ENCODE measurements at regions not wholly inside any gene's neighbourhood (a gene's known extent, or its start where the extent isn't known, plus 50 kb on each side); places are given as distances from the start of the nearest gene placed in this dataset.
"Not testable (repeated sequence)": the region's sequence is repeated elsewhere in the genome, so short reads cannot be mapped to it uniquely, and the experiment has no call there.

DNA sequence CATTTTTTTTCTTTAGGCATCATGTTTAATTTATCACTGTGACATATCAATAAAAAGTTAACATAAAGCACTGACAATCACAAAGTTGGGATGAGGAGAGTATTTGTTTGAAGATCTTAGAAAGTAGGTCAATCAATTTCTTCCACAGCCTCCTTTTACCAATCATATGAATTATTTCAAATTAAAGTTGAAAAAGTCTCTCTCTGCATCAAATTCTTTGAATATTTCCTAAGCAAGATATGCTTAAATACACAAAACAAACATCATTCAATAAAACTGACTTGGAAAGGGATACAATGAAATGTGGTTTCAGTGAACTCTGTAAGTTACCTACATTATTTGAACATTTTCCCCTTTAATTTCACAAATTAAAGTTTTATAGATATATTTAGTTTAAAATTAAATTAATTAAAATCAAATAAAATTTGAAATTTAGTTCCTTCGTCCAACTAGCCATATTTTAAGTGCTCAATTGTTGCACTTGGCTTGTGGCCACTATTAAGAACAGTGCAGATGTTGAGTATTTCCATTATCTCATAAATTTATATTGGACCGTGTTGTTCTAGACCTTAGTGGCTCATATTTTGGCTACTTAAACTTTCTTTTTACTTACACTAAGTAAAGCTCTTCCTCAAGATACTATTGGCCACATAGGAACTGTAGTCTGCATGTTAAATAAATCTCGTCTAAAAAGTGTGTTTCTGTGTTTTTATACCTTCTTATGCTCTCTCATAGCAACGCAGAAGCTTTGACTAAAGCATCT, 949.7 kb upstream of the NUDT12 start:
- no peak overlapping the region for H3K4me3 ChIP-seq (ENCODE audit: low read depth, low read length)

DNA sequence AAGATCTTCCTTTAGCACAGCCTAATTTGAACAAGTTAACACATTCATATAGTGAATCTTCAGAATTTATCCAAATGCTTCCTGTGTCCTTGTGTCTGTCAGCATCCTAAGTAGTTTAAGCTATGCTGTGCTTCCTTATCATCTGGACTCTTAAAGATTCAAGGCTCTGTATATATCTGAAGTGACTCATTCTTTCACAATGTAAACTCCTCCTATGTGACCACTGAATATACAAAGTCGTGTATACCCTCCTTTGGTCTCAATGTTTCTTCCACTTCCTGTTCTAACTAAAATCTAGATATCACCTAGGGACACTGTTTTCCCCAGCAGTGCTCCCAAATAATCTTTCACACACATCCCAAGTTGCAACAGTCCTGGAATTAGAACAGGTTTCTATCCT, 935.7 kb upstream of the NUDT12 start:
- no peak overlapping the region for H3K4me3 ChIP-seq (ENCODE audit: low read depth, low read length)

DNA sequence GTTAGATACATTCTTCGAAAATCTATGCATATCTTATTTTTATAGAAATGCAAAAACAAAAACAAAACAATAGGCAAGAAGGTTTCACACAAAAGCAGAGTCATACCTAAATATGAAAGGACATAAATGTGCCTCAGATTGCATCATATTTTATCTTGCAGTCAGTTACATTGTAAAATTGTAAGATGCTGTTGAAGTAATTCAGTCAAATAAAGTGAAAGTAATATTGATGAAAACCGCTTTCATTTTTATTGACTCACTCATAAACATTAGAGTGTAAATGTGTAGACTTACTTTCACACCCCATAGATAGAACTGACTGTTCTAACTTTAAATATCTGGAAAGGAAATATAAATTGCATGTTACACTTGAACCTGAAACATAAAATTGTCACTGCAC, 931.5 kb upstream of the NUDT12 start:
- no peak overlapping the region for H3K4me3 ChIP-seq (ENCODE audit: low read depth, low read length)

DNA sequence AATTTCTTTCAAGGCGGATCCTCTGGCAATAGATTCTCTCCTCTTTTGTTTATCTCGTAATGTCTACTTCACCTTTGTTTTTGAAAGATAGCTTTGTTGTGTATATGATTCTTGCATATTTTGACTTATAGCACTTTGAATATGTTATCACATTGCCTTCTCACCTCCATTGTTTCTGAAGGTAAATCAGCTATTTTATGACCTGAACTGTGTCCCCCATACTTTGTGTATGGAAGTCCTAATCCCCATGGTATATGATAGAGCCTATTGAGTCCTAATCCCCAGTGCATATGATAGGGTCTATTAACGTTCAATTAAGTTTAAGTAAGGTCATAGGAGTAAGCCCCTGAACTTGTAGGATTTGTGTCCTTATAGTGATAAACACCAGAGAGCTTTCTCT, 910.2 kb upstream of the NUDT12 start:
- H3K4me3 ChIP-seq (ENCODE audit: low read depth, low read length), result no peak overlapping the region

- no peak overlapping the region for H3K4me3 ChIP-seq (ENCODE audit: low read depth, low read length)
Measured at GRCh38 chr5:104456122-104456521, 893.5 kb upstream of the NUDT12 start.

- H3K4me3 ChIP-seq (ENCODE audit: low read depth, low read length), result no peak overlapping the region
Measured at GRCh38 chr5:104452550-104452949, 890.0 kb upstream of the NUDT12 start.

- not testable (repeated sequence) for H3K4me3 ChIP-seq (ENCODE audit: low read depth, low read length)
Measured at GRCh38 chr5:104451911-104452310, 889.3 kb upstream of the NUDT12 start.

DNA sequence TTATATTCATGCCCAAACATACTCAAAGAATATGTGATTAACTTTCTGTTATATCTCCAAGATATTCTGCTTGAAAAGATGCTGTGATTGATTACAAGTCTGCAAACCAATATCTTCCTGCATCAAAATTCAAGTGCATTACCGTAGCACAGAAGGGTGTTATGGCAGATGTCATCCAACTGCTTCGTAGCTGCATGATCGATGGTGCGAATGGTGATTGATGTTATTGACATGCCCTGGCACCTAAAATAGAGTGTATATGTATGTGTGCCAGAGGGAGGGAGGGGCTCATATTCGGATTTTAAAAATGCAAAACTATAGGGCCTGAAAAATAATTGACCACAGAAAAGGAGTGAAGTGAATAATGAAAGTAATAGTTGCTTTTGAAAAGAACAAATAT, 882.1 kb upstream of the NUDT12 start:
- H3K4me3 ChIP-seq (ENCODE audit: low read depth, low read length), result no peak overlapping the region

DNA sequence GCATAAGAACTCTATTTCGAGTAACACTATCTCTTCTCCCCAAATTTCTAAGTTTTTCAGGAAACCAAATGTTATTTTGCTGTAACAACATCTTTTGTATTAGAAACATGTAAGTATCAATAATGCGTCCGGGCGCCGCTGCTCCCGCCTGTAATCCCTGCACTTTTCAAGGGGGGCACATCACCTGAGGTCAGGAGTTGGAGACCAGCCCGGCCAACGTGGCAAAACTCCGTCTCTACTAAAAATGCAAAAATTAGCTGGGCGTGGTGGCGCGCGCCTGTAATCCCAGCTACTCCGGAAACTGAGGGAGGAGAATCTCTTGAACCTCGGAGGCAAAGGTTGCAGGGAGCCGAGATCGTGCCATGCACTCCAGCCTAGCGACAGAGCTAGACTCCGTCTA, 881.1 kb upstream of the NUDT12 start:
- H3K4me3 ChIP-seq (ENCODE audit: low read depth, low read length), result no peak overlapping the region

- no peak overlapping the region for H3K4me3 ChIP-seq (ENCODE audit: low read depth, low read length)
Measured at GRCh38 chr5:104431981-104432380, 869.4 kb upstream of the NUDT12 start.

- H3K4me3 ChIP-seq (ENCODE audit: low read depth, low read length), result no peak overlapping the region
Measured at GRCh38 chr5:104431002-104431620, 868.5 kb upstream of the NUDT12 start.

DNA sequence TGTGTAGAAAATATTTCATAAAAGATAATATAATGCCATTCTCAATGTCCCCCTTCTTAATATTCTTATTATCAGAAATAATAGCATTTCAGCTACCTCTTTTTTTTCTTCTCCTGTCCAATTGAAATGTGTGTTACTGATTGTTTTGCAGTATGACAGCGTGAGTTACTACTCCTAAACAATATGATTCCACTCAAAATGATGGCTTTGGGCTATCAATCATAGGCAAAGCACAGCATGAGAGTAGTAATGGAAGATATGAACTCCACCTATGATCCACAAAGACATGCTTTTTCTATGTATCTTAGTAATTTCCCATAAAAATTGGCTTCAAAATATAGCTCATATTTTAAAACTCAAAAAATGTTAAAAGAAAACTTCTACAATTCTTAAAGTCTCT, 867.3 kb upstream of the NUDT12 start:
- H3K4me3 ChIP-seq (ENCODE audit: low read depth, low read length), result no peak overlapping the region

DNA sequence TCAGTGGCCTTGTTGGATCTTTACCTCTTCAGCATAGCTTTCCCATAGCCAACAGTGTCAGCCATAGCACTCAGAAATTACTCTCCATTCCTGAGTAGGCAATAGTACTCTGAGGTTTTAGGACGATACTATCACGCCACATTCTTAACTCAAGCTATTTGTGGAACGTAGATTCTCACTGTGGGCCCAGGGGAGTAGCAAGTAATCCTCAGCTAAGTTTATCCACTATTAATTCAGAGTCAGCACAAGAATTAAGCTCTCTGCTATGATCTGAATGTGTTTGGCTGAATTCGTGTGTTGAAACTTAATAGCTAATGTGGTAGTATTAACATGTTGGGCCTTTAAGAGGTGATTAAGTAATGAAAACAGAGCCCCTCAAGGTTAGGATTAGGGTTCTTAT, 858.8 kb upstream of the NUDT12 start:
- no peak overlapping the region for H3K4me3 ChIP-seq (ENCODE audit: low read depth, low read length)

GRCh38 chr5:104418056-104418455, 855.5 kb upstream of the NUDT12 start:
- H3K4me3 ChIP-seq (ENCODE audit: low read depth, low read length), result no peak overlapping the region

DNA sequence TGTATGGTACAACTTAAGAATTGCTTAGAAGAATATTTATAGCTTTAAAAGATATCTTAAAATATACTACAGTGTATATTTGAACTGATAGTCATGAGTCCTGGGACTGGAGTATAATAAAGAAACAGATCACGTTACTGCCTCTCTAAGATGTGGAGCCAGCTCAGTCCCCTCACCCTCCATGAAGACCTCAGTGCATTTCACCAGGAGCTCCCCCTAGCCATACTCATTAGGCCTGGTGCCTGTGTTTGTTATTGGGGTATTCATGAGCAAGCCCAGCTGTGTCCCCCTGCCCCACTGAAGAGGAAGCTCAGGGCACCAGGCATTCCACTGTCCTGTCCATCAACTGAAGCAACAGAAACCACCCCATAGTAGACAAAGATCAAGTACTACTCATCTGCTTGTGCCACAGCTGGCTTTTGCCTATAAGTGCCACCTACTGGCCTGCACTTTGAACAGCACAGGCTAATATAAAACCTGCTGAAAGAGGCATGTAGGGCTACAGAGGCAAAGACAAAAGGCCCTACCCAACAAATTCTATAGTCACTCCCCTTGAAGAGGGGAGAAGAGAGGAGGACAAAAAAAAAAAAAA, 850.2 kb upstream of the NUDT12 start:
- H3K4me3 ChIP-seq (ENCODE audit: low read depth, low read length), result no peak overlapping the region

- no peak overlapping the region for H3K4me3 ChIP-seq (ENCODE audit: low read depth, low read length)
Measured at GRCh38 chr5:104400941-104401340, 838.4 kb upstream of the NUDT12 start.

DNA sequence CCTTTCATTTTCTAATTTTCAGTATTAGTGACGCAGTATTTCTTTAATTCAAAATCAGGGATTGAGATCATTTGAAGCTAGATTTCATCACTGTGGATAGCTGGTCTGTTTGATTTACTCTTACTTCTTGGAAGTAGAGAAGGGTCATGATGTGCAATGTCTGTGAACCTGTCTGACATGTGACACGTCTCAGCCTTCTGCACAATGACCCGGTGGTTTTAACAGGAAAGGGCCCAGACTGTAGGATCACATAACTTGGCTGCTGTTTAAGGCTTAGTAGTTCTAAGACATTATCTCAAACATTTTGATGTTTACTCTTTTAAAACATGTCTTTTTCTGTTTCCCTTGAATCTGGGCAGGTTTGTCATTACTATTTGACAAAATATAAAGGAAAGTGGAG, 823.3 kb upstream of the NUDT12 start:
- no peak overlapping the region for H3K4me3 ChIP-seq (ENCODE audit: low read depth, low read length)

DNA sequence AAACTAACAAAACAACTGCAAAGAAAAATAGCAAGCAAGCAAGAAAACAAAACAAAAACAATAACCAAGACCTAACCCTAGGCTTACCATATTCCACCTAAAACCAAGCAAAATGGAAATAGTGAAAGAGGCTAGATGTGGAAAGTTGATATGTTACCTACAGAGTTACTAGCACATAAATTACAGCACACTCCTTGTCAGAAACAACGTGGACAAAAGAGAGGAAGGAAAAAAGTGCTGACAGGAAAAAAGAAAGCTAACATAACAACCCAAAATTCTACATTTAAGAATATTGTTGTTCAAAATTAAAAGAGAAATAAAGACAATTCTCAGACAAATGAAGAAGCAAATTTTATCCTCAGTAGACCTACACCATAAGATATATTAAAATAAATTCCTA, 812.8 kb upstream of the NUDT12 start:
- no peak overlapping the region for H3K4me3 ChIP-seq (ENCODE audit: low read depth, low read length)

DNA sequence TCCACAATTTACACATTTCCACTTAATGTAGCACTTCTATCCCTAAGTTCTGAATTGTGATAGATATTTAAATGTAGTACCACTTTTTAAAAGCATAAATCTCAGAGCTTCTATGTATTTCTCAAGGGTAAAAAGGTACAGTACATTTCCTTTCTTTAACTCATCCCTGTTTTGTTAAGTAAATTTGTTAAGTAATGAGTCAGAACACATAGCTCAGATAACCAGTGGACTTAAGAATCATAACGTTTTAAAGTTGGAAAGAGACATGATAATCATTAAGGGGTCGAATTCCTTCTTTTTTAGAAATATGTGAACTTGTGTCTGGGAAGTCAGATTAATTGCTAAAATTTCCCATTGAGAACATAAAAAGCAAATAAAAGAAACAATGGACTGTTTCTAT, 810.2 kb upstream of the NUDT12 start:
- no peak overlapping the region for H3K4me3 ChIP-seq (ENCODE audit: low read depth, low read length)

DNA sequence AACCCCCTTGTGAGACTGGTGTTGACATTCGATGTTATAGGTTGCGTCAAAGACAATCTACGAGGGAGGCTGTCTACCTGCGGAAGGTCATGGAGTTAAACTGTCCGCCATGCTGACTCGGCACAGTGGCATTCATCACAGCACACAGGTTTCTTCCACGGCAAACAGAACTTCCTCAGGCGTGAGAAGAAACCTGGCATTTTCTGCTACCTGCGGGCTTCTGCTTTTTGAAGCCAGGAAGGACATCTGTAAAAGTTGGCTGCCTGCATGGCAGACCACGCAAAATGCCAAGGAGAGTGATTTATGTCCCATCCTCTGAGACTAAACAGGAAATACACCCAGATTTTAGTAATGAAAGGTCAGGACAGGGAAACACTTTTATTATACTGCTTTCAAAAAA, 809.8 kb upstream of the NUDT12 start:
- H3K4me3 ChIP-seq (ENCODE audit: low read depth, low read length), result no peak overlapping the region

DNA sequence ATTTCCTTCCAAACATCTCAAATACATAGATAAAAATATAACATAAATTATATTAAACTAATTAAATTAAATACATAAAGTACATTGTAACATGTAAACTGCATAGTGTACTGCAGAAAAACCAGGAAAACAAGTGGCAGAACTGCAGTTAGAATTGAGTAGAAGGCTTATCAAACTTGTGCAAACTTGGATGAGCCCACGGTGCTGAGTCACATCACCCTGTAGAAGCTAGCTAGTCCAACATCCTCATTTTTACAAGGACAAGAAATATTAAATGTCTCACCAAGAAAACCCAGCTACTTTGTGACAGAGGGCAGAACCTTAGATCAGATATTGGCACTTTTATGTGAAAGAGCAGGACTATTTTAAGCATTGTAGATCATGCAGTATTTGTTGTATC, 807.9 kb upstream of the NUDT12 start:
- H3K4me3 ChIP-seq (ENCODE audit: low read depth, low read length), result no peak overlapping the region

DNA sequence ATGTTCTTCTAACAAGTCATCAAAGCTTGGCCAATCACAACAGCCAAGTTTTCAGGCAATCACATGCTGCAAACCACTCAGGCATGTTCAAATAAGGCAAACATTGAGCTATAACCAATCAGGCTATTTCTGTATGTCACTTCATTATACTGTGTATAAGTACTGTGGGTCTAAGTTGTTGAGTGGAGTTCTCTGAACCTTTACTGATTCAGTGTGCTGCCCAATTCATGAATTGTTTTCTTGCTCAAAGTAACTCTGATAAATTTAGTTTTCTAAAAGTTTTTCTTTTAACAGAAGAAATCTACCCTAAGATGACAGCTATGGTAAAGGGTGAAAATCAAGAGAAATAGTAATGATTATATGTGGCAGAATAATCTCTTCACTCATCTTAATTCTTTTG, 805.4 kb upstream of the NUDT12 start:
- no peak overlapping the region for H3K4me3 ChIP-seq (ENCODE audit: low read depth, low read length)

DNA sequence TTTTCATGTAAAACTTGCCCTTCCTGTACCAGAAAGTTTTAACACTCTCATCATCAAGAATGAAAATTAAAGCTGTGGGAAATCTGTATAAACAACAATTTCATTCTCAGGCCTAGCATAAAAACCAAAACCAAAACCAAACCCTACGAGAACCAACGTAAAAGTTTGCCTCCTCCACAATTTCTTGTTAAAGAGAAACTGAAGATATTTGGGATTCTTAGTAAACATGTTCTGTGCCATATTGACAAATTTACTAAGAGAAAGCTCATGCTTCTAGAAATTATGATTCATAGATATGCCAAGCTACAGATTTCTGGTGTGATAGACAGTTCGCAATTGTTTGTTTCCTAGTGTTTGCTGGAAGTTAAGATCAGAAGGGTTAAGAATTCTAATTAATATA, 801.0 kb upstream of the NUDT12 start:
- no peak overlapping the region for H3K4me3 ChIP-seq (ENCODE audit: low read depth, low read length)
